ENCODE measurements at regions not wholly inside any gene's neighbourhood (a gene's known extent, or its start where the extent isn't known, plus 50 kb on each side); places are given as distances from the start of the nearest gene placed in this dataset.

DNA sequence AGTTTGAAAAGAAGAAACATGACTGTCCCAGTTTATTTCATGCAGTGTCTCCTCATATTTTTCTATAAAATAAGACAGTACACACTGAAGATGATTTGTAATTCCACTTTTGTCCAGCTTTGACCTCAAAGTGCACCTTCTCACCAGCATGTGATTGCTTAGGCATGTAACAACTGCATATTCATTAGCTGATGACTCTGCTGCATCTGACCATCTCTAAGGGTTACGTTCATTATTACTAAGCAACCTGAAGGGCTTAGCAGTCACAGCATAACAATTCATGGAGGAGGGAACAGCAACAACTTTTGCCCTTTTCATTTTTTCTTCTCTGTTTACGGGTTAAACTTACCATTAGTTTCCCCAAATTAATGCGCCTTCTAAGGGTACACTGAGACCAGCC lies 330.6 kb upstream of the PIK3C3 start:
- TF ChIP-seq, protein P1, sequence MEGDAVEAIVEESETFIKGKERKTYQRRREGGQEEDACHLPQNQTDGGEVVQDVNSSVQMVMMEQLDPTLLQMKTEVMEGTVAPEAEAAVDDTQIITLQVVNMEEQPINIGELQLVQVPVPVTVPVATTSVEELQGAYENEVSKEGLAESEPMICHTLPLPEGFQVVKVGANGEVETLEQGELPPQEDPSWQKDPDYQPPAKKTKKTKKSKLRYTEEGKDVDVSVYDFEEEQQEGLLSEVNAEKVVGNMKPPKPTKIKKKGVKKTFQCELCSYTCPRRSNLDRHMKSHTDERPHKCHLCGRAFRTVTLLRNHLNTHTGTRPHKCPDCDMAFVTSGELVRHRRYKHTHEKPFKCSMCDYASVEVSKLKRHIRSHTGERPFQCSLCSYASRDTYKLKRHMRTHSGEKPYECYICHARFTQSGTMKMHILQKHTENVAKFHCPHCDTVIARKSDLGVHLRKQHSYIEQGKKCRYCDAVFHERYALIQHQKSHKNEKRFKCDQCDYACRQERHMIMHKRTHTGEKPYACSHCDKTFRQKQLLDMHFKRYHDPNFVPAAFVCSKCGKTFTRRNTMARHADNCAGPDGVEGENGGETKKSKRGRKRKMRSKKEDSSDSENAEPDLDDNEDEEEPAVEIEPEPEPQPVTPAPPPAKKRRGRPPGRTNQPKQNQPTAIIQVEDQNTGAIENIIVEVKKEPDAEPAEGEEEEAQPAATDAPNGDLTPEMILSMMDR (IDR thresholded peaks at IDR 0.05), result no peak
- TF ChIP-seq POLR2A (IDR thresholded peaks at IDR 0.05), result no peak

Measured in Peyer's patch (tissue), 4 donors.